Stimulated activated CD4-positive, alpha-beta T cell treated with anti-CD3 and anti-CD28 coated beads, Interleukin-1b, Interleukin-23, amount 100 ng/mL, for 1 hour (primary cell): ENCODE measurements at regions not wholly inside any gene's neighbourhood (a gene's known extent, or its start where the extent isn't known, plus 50 kb on each side); places are given as distances from the start of the nearest gene placed in this dataset.
"Not testable (repeated sequence)": the region's sequence is repeated elsewhere in the genome, so short reads cannot be mapped to it uniquely, and the experiment has no call there.

Experiments used
- DNase-seq, 2 donors: peaks; one replicate each; pipeline ENCODE4 v3.0.0-alpha.2; 2020; ENCODE audit warnings: low read depth in 2 of 2

GRCh38 chr5:174793684-174794328, 69.4 kb downstream of the MSX2 start:
- DNase-seq, result peak; percentile 0 to 16

- no peak for DNase-seq
Measured at GRCh38 chr5:174793076-174793475, 68.7 kb downstream of the MSX2 start.

- not testable (repeated sequence) for DNase-seq
Measured at GRCh38 chr5:174792265-174792664, 67.9 kb downstream of the MSX2 start.

- DNase-seq, result no peak
Measured at GRCh38 chr5:174790906-174791305, 66.5 kb downstream of the MSX2 start.

- DNase-seq, result no peak
Measured at GRCh38 chr5:174789596-174789995, 65.2 kb downstream of the MSX2 start.

GRCh38 chr5:174785120-174785680, 60.8 kb downstream of the MSX2 start:
- DNase-seq, result no peak
